ENCODE measurements at regions not wholly inside any gene's neighbourhood (a gene's known extent, or its start where the extent isn't known, plus 50 kb on each side); places are given as distances from the start of the nearest gene placed in this dataset.

DNA sequence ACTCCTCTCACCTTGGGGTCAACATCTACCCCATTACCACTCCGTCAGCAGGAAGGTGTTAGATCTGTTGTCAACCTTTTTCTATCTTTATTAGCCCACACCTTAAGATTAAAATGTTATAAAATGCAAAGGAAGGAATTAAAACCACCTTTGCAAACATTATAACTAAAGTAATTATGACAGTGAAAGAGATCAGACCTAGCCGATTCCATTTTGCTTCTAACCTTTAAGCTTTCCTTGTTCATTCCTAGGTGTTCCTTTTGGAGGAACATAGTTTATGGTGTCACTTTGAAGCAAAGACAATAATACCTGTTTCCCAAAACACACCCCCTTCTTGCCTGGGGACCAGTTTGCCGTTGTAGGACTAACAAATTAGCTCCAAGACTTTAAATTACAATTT, 1223.0 kb upstream of the ADGRB3 start:
- Histone ChIP-seq H3K23me2 (ENCODE audit: low read depth, low read length) (no peaks in the 10 kb centered on the region), H3K4me2 (ENCODE audit: insufficient read depth in 1 of 2, low read depth in 2 of 2, low read length in 2 of 2) (no peak overlapping the region), H4K5ac (ENCODE audit: insufficient read length, low read depth, low read length) (no peak overlapping the region), H2BK12ac (ENCODE audit: low read depth, low read length) (no peak overlapping the region), H3K4ac (replicated peaks; ENCODE audit: insufficient read length, low read depth, low read length) (no peak overlapping the region), H3K23ac (ENCODE audit: insufficient read length) (no peak overlapping the region), H2AK5ac (ENCODE audit: low read depth, low read length) (no peak overlapping the region), H3K14ac (ENCODE audit: insufficient read length) (no peak overlapping the region), H3K79me1 (ENCODE audit: low read depth, low read length) (no peaks in the 10 kb centered on the region), H4K8ac (ENCODE audit: extremely low read depth, insufficient read depth, low read length) (no peak overlapping the region), H3K18ac (ENCODE audit: extremely low read depth, low read length) (no peak overlapping the region), H3K9ac (replicated peaks in 1 of 4; ENCODE audit: extremely low read depth in 1 of 4, low read depth in 3 of 4, low read length in 3 of 4) (no peak overlapping the region), H2AFZ (ENCODE audit: low read length) (peak overlapping the region; percentile 24; the same call in 1 of the 2 replicates), H4K20me1 (replicated peaks in 1 of 2; ENCODE audit: control insufficient read depth in 1 of 2, insufficient read depth in 2 of 2, low read length in 2 of 2) (no peaks in the 10 kb centered on the region), H2BK120ac (replicated peaks; ENCODE audit: low read depth, low read length) (no peak overlapping the region), H3K4me3 (ENCODE audit: extremely low read depth in 1 of 4, insufficient read depth in 2 of 4, low read depth in 3 of 4, low read length in 4 of 4) (no peak overlapping the region), H2BK20ac (ENCODE audit: low read length) (no peak overlapping the region), H3K27ac (ENCODE audit: low read depth, low read length) (no peak overlapping the region), H3K4me1 (replicated peaks in 1 of 4; ENCODE audit: control insufficient read depth in 3 of 4, insufficient read depth in 4 of 4, low read length in 3 of 4) (no peaks in the 10 kb centered on the region), H3K36me3 (ENCODE audit: control insufficient read depth in 2 of 4, insufficient read depth in 4 of 4, low read length in 3 of 4) (no peaks in the 10 kb centered on the region), H2BK15ac (ENCODE audit: low read length) (no peak overlapping the region), H2BK5ac (ENCODE audit: low read depth, low read length) (no peak overlapping the region), H3K27me3 (replicated peaks in 1 of 4; ENCODE audit: control insufficient read depth in 3 of 4, extremely low read depth in 1 of 4, insufficient read depth in 3 of 4, low read length in 3 of 4) (no peaks in the 10 kb centered on the region), H4K91ac (replicated peaks; ENCODE audit: insufficient read length, low read length) (no peak overlapping the region), H3K56ac (replicated peaks; ENCODE audit: insufficient read length, low read depth, low read length) (no peak overlapping the region), H3K79me2 (ENCODE audit: control insufficient read depth in 1 of 2, insufficient read depth in 2 of 2, low read length in 2 of 2) (no peaks in the 10 kb centered on the region), H3K9me3 (ENCODE audit: insufficient read depth in 2 of 2, low read depth in 1 of 2, low read length in 1 of 2) (no peaks in the 10 kb centered on the region)
- no peak for FAIRE-seq
- TF ChIP-seq SP4 (IDR thresholded peaks at IDR 0.05; ENCODE audit: low read length), result no peak
- no peak for TF ChIP-seq TEAD4 (IDR thresholded peaks at IDR 0.05; ENCODE audit: low read depth, low read length)
- no peak for TF ChIP-seq RBBP5 (IDR thresholded peaks at IDR 0.05; ENCODE audit: borderline replicate concordance, low read depth, low read length)
- no peak for TF ChIP-seq BRCA1 (IDR thresholded peaks at IDR 0.05; ENCODE audit: low read depth, low read length)
- TF ChIP-seq EP300 (IDR thresholded peaks at IDR 0.05; ENCODE audit: borderline replicate concordance in 1 of 2, low read depth in 2 of 2, low read length in 2 of 2), result no peak
- TF ChIP-seq BACH1 (IDR thresholded peaks at IDR 0.05; ENCODE audit: low read length), result no peak
- TF ChIP-seq RAD21 (IDR thresholded peaks at IDR 0.05 in 1 of 2, conservative IDR thresholded peaks at IDR 0.05 in 1 of 2; ENCODE audit: low read depth in 2 of 2, low read length in 2 of 2), result no peak
- TF ChIP-seq RNF2 (IDR thresholded peaks at IDR 0.05; ENCODE audit: borderline replicate concordance, low read depth, low read length, missing control alignments, poor library complexity, severe bottlenecking), result no peak
- TF ChIP-seq SP2 (IDR thresholded peaks at IDR 0.05; ENCODE audit: low read length), result no peak
- no peak for TF ChIP-seq POLR2AphosphoS5 (IDR thresholded peaks at IDR 0.05; ENCODE audit: low read depth, low read length)
- no peak for TF ChIP-seq NANOG (IDR thresholded peaks at IDR 0.05; ENCODE audit: insufficient read depth, low read depth, low read length, poor library complexity, severe bottlenecking)
- no peak for TF ChIP-seq SIX5 (IDR thresholded peaks at IDR 0.05; ENCODE audit: low read depth, low read length)
- no peak for TF ChIP-seq KDM1A (IDR thresholded peaks at IDR 0.05; ENCODE audit: borderline replicate concordance, low read length)
- TF ChIP-seq, protein P1, sequence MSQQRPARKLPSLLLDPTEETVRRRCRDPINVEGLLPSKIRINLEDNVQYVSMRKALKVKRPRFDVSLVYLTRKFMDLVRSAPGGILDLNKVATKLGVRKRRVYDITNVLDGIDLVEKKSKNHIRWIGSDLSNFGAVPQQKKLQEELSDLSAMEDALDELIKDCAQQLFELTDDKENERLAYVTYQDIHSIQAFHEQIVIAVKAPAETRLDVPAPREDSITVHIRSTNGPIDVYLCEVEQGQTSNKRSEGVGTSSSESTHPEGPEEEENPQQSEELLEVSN (IDR thresholded peaks at IDR 0.05), result no peak
- whole genome bisulfite sequencing, 2 experiments (ENCODE audit: extremely low coverage in 1 of 2, insufficient coverage in 1 of 2, insufficient read length in 1 of 2, insufficient replicate concordance in 2 of 2, low coverage in 1 of 2, low lambda C conversion rate in 2 of 2, missing lambda C conversion rate in 1 of 2), result 91% methylated on average over 3 of the region's 3 CpGs; no CpG with 5 or more reads in 1 of the 2 experiments
- ChIA-PET CTCF (ENCODE audit: partially characterized antibody) (no interaction called here), POLR2A (ENCODE audit: partially characterized antibody) (no interaction called here)
- DNase-seq (ENCODE audit: low read depth in 1 of 2, low spot score in 2 of 2), result no peak

Data from H1 (cell line).